Thyroid gland (tissue), 4 donors: ENCODE measurements at regions not wholly inside any gene's neighbourhood (a gene's known extent, or its start where the extent isn't known, plus 50 kb on each side); places are given as distances from the start of the nearest gene placed in this dataset.

ENCODE experiments used
- CTCF ChIP-seq, 6 experiments: fragments of 200-600 bp in 3 of 6; fragments of 450-650 bp in 3 of 6; sonication (generic) in 3 of 6; IDR thresholded peaks; one replicate each; pipeline ENCODE4 v1.5.1; 2016 to 2019; ENCODE audit warnings: antibody characterized with exemption in 6 of 6, mild to moderate bottlenecking in 2 of 6, inconsistent platforms in 1 of 6, moderate library complexity in 1 of 6
- POLR2A ChIP-seq, 2 donors: fragments of 450-650 bp; IDR thresholded peaks; one replicate each; pipeline ENCODE4 v1.6.1; 2017; ENCODE audit warnings: antibody characterized with exemption in 2 of 2, mild to moderate bottlenecking in 2 of 2, moderate library complexity in 1 of 2

- TF ChIP-seq POLR2A (IDR thresholded peaks at IDR 0.05) (no peak), CTCF (IDR thresholded peaks at IDR 0.05) (no peak)
Measured at GRCh38 chr9:109721001-109721400, 59.0 kb upstream of the PALM2AKAP2 start.
